ENCODE measurements at regions not wholly inside any gene's neighbourhood (a gene's known extent, or its start where the extent isn't known, plus 50 kb on each side); places are given as distances from the start of the nearest gene placed in this dataset.

GRCh38 chr6:71577766-71578165, 289.2 kb downstream of the OGFRL1 start:
- no peak for TF ChIP-seq CTCF (conservative IDR thresholded peaks at IDR 0.05; ENCODE audit: low read depth, low read length)
- DNase-seq (ENCODE audit: low read depth), result no peak
- H3K4me3 ChIP-seq (ENCODE audit: low read length), result no peak overlapping the region

- no peak overlapping the region for H3K4me3 ChIP-seq (ENCODE audit: low read length)
- DNase-seq (ENCODE audit: low read depth), result no peak
- no peak for TF ChIP-seq CTCF (conservative IDR thresholded peaks at IDR 0.05; ENCODE audit: low read depth, low read length)
Measured at GRCh38 chr6:71579902-71580301, 291.3 kb downstream of the OGFRL1 start.

GRCh38 chr6:71582820-71583219, 294.2 kb downstream of the OGFRL1 start:
- no peak for DNase-seq (ENCODE audit: low read depth)
- H3K4me3 ChIP-seq (ENCODE audit: low read length), result no peak overlapping the region
- TF ChIP-seq CTCF (conservative IDR thresholded peaks at IDR 0.05; ENCODE audit: low read depth, low read length), result no peak

- H3K4me3 ChIP-seq (ENCODE audit: low read length), result no peak overlapping the region
- DNase-seq (ENCODE audit: low read depth), result no peak
- TF ChIP-seq CTCF (conservative IDR thresholded peaks at IDR 0.05; ENCODE audit: low read depth, low read length), result no peak
Measured at GRCh38 chr6:71584712-71585436, 296.3 kb downstream of the OGFRL1 start.

- no peak for TF ChIP-seq CTCF (conservative IDR thresholded peaks at IDR 0.05; ENCODE audit: low read depth, low read length)
- no peak overlapping the region for H3K4me3 ChIP-seq (ENCODE audit: low read length)
- no peak for DNase-seq (ENCODE audit: low read depth)
Measured at GRCh38 chr6:71585472-71585871, 296.9 kb downstream of the OGFRL1 start.

- TF ChIP-seq CTCF (conservative IDR thresholded peaks at IDR 0.05; ENCODE audit: low read depth, low read length), result no peak
- no peak overlapping the region for H3K4me3 ChIP-seq (ENCODE audit: low read length)
- DNase-seq (ENCODE audit: low read depth), result no peak
Measured at GRCh38 chr6:71588490-71588889, 297.9 kb upstream of the RIMS1 start.

GRCh38 chr6:71589254-71589653, 297.1 kb upstream of the RIMS1 start:
- TF ChIP-seq CTCF (conservative IDR thresholded peaks at IDR 0.05; ENCODE audit: low read depth, low read length), result no peak
- DNase-seq (ENCODE audit: low read depth), result no peak
- H3K4me3 ChIP-seq (ENCODE audit: low read length), result no peak overlapping the region

Data from retinal pigment epithelial cell (primary cell).